HG03565 (cell line): ENCODE measurements at regions not wholly inside any gene's neighbourhood (a gene's known extent, or its start where the extent isn't known, plus 50 kb on each side); places are given as distances from the start of the nearest gene placed in this dataset.

Source experiments
- ATAC-seq: cut with Tn5 transposase; IDR thresholded peaks from one replicate; pipeline ENCODE4 v1.9.1; 2021; ENCODE audit warnings: mild to moderate bottlenecking, moderate library complexity; ENCODE audit not compliant: unreplicated experiment

- no peak for ATAC-seq
Measured at GRCh38 chr1:172976222-172977041, 74.3 kb downstream of the TNFSF18 start.

GRCh38 chr1:172977296-172978017 is 73.3 kb downstream of the TNFSF18 start:
- ATAC-seq = no peak

GRCh38 chr1:172978595-172978994 is 72.1 kb downstream of the TNFSF18 start:
- no peak for ATAC-seq

DNA sequence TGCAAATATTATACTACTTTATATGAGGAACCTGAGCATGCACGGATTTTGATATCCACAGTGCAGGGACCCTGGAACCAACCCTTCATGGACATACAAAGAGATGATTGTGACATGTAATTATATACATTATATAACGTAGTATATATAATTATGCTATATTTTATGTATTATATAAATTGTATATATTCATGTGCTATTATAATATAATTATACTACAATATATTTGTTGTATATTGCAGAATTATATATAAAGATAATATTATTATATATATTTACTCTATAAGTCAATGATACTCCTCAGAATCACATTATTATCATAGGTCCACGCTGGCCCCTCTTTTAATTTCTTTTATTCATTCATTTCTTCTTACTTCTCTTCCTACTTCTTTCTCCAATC is 70.9 kb downstream of the TNFSF18 start:
- no peak for ATAC-seq

DNA sequence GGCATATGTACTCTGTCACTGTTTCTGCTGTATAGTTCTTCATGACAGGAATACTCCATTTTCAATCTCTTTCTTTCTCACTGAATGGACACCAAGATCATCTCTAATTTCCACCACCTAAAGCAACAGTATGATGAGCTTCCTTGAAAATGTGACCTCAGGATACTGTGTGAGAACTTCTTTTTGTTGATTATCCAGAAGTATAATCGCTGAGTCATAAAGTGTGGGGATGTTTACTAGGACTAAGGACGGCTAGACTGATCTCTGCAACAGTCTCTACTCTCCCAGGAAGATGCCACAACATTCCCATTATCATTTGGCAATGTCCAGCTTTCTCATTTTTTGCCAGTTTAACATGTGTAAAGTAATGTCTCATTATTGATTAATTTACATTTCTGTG is 70.3 kb downstream of the TNFSF18 start:
- no peak for ATAC-seq

GRCh38 chr1:172980971-172981370 is 69.8 kb downstream of the TNFSF18 start:
- ATAC-seq = no peak
